ENCODE measurements at regions not wholly inside any gene's neighbourhood (a gene's known extent, or its start where the extent isn't known, plus 50 kb on each side); places are given as distances from the start of the nearest gene placed in this dataset.

- Histone ChIP-seq H3K27me3 (replicated peaks in 1 of 2; ENCODE audit: control insufficient read depth in 2 of 2, insufficient read depth in 2 of 2, low read length in 1 of 2) (no peaks in the 10 kb centered on the region), H3K4me3 (no peak overlapping the region), H3K9me3 (replicated peaks; ENCODE audit: control insufficient read depth, insufficient read depth, low read length) (no peaks in the 10 kb centered on the region), H3K36me3 (ENCODE audit: control insufficient read depth in 2 of 2, insufficient read depth in 2 of 2, low read length in 1 of 2) (no peaks in the 10 kb centered on the region), H2AFZ (ENCODE audit: control insufficient read depth, low read depth, low read length) (no peak overlapping the region), H4K20me1 (ENCODE audit: control insufficient read depth, insufficient read depth) (no peaks in the 10 kb centered on the region), H3K79me2 (ENCODE audit: control insufficient read depth, insufficient read depth, low read length) (no peaks in the 10 kb centered on the region), H3K4me1 (ENCODE audit: control insufficient read depth, insufficient read depth, low read length) (no peaks in the 10 kb centered on the region), H3K27ac (ENCODE audit: control insufficient read depth, insufficient read depth) (no peak overlapping the region), H3K4me2 (ENCODE audit: control insufficient read depth, insufficient read depth) (no peak overlapping the region), H3K9ac (ENCODE audit: control insufficient read depth, insufficient read depth, low read length) (no peak overlapping the region)
- ATAC-seq (no peak), FAIRE-seq (no peak), DNase-seq (ENCODE audit: low read depth, low spot score) (no peak)
- ChIA-PET POLR2A (no interaction called here), CTCF (no interaction called here), SMC1A (ENCODE audit: uncharacterized antibody, unreplicated experiment) (no interaction called here), RAD21 (ENCODE audit: unreplicated experiment) (no interaction called here)
- in situ Hi-C loops (cut with MboI) (no loop called here), intact Hi-C loops (cut with micrococcal nuclease; ENCODE audit: unreplicated experiment) (no loop called here)
- 44% methylated on average over 3 of the region's 3 CpGs for WGBS (ENCODE audit: insufficient coverage, insufficient replicate concordance, low lambda C conversion rate, missing lambda C conversion rate)
- TF ChIP-seq TARDBP (IDR thresholded peaks at IDR 0.05; ENCODE audit: borderline replicate concordance) (no peak), BRCA1 (IDR thresholded peaks at IDR 0.05; ENCODE audit: low read depth, low read length) (no peak), PAX8 (IDR thresholded peaks at IDR 0.05) (no peak), MYC (IDR thresholded peaks at IDR 0.05; ENCODE audit: insufficient read depth, insufficient read length, insufficient replicate concordance, low read length, severe bottlenecking) (no peak), CEBPB (IDR thresholded peaks at IDR 0.05; ENCODE audit: borderline replicate concordance in 1 of 2, low read depth in 2 of 2, low read length in 2 of 2) (no peak), PAX5 (IDR thresholded peaks at IDR 0.05; ENCODE audit: borderline replicate concordance, low read depth, low read length) (no peak), SUPT20H (IDR thresholded peaks at IDR 0.05; ENCODE audit: borderline replicate concordance, control insufficient read depth, low read depth, low read length) (no peak), SRF (IDR thresholded peaks at IDR 0.05; ENCODE audit: low read depth in 2 of 2, low read length in 2 of 2) (no peak), ESRRA (IDR thresholded peaks at IDR 0.05; ENCODE audit: low read length) (no peak), IKZF2 (IDR thresholded peaks at IDR 0.05) (no peak), SUZ12 (IDR thresholded peaks at IDR 0.05; ENCODE audit: unreplicated experiment) (no peak), SPI1 (IDR thresholded peaks at IDR 0.05; ENCODE audit: borderline replicate concordance, insufficient read depth, low read depth, low read length) (no peak), HDGF (IDR thresholded peaks at IDR 0.05) (no peak), NFYA (IDR thresholded peaks at IDR 0.05; ENCODE audit: borderline replicate concordance, low read depth, low read length) (no peak), RAD51 (IDR thresholded peaks at IDR 0.05) (no peak), CBX3 (IDR thresholded peaks at IDR 0.05; ENCODE audit: borderline replicate concordance, low read depth) (no peak)
- TF ChIP-seq, protein P1, sequence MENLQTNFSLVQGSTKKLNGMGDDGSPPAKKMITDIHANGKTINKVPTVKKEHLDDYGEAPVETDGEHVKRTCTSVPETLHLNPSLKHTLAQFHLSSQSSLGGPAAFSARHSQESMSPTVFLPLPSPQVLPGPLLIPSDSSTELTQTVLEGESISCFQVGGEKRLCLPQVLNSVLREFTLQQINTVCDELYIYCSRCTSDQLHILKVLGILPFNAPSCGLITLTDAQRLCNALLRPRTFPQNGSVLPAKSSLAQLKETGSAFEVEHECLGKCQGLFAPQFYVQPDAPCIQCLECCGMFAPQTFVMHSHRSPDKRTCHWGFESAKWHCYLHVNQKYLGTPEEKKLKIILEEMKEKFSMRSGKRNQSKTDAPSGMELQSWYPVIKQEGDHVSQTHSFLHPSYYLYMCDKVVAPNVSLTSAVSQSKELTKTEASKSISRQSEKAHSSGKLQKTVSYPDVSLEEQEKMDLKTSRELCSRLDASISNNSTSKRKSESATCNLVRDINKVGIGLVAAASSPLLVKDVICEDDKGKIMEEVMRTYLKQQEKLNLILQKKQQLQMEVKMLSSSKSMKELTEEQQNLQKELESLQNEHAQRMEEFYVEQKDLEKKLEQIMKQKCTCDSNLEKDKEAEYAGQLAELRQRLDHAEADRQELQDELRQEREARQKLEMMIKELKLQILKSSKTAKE (IDR thresholded peaks at IDR 0.05; ENCODE audit: low read depth, poor library complexity, severe bottlenecking) = no peak
- TF ChIP-seq, protein P2, sequence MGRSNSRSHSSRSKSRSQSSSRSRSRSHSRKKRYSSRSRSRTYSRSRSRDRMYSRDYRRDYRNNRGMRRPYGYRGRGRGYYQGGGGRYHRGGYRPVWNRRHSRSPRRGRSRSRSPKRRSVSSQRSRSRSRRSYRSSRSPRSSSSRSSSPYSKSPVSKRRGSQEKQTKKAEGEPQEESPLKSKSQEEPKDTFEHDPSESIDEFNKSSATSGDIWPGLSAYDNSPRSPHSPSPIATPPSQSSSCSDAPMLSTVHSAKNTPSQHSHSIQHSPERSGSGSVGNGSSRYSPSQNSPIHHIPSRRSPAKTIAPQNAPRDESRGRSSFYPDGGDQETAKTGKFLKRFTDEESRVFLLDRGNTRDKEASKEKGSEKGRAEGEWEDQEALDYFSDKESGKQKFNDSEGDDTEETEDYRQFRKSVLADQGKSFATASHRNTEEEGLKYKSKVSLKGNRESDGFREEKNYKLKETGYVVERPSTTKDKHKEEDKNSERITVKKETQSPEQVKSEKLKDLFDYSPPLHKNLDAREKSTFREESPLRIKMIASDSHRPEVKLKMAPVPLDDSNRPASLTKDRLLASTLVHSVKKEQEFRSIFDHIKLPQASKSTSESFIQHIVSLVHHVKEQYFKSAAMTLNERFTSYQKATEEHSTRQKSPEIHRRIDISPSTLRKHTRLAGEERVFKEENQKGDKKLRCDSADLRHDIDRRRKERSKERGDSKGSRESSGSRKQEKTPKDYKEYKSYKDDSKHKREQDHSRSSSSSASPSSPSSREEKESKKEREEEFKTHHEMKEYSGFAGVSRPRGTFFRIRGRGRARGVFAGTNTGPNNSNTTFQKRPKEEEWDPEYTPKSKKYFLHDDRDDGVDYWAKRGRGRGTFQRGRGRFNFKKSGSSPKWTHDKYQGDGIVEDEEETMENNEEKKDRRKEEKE (IDR thresholded peaks at IDR 0.05) = no peak
- no TSS peak for BruUV-seq (replicated peaks)
Observed at GRCh38 chr3:8311321-8311720, 190.3 kb upstream of the LMCD1 start.
